ENCODE measurements at regions not wholly inside any gene's neighbourhood (a gene's known extent, or its start where the extent isn't known, plus 50 kb on each side); places are given as distances from the start of the nearest gene placed in this dataset.

DNA sequence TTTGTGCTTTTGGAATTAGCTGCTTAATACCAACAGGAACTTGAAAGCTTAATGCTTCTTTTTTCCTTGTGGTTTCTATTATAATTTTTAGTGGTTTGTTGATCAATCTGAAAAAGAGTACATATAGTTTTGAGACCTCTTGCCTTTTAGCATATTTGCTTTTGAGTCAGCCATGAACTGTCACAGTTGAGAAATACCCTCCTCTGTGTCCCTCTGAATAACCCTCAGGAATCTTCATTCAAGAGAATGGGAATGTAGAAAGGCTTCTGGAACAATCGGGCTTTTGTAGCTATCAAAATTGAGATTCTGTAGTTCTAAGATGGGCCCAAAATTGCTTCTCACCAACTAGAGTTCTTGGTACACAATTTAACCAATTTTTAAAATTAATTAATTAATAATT lies 451.1 kb upstream of the TRIB2 start:
- DNase-seq (ENCODE audit: low read depth in 4 of 4, low spot score in 3 of 4) = no peak

DNA sequence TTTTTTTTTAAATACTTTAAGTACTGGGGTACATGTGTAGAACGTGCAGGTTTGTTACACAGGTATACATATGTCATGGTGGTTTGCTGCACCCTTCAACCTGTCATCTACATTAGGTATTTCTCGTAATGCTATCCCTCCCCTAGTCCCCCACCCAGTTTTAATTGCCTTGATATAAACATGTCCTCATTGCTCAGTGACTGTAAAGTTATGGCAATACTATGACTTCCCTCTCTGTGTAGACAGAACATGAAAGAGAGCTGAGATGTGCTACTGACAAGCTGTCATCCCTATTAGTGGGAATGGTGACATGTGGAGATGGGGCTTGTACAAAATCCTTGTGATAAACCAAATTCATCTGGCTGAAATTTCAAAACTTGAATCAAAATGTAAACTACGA lies 449.7 kb upstream of the TRIB2 start:
- DNase-seq (ENCODE audit: low read depth in 4 of 4, low spot score in 3 of 4) = no peak

DNA sequence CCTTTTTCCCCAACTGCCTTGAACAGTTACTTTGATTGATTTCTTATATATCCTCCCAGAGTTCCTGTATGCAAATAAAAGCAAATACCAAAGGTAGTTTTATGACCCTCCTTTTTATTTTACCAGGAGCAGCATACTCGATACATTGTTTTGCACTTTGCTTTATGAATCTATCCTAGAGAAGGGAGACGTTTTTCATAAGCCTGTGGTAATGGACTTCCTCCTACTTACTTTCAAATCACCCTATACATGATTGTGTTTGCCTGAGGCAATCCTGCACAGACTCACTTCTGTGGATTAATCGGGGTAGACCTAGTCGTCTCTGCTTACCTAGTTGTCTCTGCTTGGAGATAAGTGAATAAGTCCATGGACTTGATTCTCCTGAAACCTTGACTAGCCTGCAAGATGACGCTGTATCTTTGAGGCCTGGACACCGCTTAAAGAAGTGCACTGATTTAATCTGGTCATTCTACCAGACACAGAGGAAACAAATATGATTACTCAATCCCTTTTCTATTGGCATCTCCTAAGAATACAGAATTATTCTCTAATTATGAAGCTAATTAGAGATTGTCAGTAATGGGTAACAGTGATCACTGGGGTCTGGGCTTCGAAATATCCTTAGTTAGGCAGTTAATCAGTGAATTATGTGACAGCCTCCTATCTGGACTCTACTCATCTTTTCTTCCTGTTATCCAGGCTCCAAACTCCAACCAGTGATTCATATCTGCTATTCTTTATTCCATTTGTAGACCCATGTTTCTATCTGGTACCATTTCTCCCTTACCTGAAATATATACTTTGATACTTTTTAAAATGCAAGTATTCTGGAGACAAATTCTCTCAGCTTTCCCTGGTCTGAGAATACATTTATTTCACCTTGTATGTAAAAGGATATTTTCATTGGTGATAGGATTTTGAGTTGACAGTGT lies 447.4 kb upstream of the TRIB2 start:
- no peak for DNase-seq (ENCODE audit: low read depth in 4 of 4, low spot score in 3 of 4)

DNA sequence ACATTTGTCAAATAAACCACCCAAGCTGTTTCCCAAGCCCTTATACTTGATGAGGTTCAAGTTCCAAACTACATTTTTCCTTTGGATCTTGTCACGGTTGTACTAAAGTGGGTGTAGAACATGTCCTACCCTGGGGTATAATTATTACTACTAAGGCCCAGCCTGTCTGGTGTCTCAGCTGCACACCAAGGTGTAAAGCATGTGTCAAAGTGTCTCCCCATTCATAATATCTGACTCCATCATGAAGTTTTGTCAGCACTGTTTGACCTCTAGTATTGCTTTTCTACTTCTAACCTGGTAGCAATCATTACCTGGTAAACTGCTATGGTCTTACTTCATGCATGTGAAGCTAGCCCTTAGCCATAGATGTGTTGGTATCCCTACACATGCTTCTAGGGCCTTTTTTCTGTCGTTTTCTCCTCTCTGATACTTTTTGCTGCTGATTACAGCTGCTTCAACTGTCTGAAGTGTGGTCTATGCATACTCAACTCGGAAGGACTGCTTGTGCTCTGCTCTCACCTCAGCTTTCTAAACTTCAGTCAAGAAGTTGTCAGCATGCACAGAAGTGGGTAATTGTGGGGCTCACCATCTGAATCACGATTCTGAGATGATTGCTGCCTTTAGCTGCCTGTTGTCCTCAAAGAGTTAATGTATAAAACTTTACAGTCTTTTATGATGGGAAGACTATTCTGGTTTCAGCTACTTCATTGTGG lies 445.7 kb upstream of the TRIB2 start:
- DNase-seq (ENCODE audit: low read depth in 4 of 4, low spot score in 3 of 4) = no peak

DNA sequence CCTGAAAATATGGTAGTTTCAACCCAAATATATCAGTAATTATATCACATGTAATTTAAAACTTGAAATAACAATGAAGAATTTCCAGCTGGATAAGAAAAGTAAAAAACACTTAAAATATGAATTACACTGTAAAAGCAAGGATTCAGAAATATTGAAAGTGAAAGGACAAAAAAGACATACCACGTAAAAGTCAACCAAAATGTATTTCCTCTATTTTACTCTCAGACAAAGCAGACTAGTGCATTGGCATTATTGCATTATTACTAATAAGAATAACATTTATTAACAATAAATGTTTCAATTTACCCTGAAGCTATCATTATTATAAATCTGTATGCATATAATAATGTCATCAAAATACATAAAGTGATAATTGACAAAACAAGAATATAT lies 445.1 kb upstream of the TRIB2 start:
- no peak for DNase-seq (ENCODE audit: low read depth in 4 of 4, low spot score in 3 of 4)

DNA sequence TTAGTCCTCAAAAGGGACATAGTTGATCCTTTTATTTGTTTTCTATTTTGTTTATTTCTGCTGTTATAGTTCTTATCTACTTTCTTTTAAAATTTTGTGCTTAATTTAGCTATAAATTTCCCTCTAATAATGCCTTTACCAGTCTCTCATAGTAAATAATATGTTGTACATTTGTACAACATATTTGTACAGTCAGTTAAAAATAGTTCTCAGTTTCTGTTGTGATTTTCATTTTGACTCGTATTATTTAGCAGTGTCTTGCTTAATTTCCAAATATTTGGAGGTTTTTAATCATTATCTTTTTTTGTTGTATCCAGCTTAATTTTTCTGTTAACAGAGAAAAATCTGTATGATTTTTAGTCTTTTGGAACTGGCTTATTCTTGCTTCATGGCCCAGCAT lies 443.6 kb upstream of the TRIB2 start:
- DNase-seq (ENCODE audit: low read depth in 4 of 4, low spot score in 3 of 4) = no peak

DNA sequence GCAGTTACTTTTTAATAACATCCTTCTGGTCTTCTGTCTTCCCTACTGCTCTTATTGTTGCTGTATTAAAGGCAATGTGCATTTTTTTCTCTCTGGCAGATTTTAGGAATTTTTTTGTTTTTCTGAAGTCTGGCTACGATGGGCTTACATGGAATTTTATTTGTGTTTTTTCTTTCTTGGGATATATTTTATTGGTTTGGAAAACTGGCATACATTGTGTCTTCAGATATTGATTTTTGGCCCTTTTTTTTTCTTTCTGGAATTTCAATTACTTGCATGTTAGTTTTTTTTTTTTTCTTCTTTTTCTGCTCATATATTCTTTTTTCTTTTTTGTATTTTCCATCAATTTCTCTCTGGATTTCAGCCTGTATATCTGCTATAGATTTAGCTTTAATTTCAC lies 442.1 kb upstream of the TRIB2 start:
- no peak for DNase-seq (ENCODE audit: low read depth in 4 of 4, low spot score in 3 of 4)

DNA sequence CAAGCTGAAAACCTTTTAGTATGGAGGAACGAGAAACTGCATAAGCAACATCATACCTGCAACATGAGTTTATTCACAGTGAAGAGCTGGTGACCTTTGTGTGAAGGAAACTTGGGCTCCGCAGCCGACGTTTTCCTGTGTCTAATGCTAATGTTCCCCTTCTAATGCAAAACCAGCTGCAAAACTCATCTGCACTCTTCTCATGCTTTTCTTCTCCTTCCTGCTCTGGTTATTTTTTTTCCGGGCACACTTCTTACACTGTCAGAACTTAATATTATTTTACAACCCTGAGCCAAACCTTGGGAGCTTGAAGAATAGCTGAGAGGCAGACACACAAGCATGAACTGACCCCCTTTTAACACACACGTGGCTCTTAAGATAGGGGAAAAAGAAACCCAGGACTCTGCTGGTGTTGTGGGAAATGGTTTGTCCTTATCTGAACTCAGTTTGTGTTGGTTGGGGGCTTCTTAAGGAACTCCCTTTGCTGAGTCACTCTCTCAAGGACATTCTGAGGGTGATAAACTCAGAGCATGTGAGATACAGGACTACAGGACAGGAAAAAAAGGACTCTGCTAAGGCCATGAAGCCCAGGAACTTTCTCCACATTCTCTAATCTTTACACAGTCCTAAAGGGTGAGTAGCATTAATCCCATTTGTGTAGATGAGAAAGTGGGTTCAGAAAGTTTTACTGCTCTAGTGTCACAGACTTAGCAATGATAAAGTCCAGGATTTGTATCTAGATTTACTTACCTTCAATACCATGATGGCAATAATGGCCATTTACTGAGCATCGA lies 439.3 kb upstream of the TRIB2 start:
- DNase-seq (ENCODE audit: low read depth in 4 of 4, low spot score in 3 of 4) = no peak

DNA sequence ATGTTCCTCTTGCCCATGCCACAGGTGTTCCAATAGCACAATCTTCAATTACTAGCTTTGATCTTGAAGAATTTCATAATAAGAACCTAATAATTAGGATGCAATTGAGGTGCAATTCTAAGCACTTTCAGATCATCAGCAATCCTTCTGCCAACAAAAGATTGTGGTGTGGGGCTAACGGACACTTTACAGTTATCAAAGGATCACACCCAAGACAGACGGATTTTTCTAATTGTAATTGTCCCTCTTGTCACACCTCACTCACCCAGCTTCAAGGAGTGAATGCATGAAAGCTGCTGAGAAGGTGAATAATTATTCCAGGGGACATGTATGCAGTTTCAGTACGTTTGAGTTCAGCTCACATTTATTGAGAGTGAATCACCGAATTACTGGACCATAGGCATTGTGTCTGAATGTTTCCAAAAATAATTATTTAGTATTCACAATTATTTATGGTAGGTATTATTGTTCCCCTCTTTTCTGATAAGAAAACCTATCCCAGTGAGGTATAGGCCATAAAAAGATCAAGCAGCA lies 438.5 kb upstream of the TRIB2 start:
- DNase-seq (ENCODE audit: low read depth in 4 of 4, low spot score in 3 of 4) = no peak

DNA sequence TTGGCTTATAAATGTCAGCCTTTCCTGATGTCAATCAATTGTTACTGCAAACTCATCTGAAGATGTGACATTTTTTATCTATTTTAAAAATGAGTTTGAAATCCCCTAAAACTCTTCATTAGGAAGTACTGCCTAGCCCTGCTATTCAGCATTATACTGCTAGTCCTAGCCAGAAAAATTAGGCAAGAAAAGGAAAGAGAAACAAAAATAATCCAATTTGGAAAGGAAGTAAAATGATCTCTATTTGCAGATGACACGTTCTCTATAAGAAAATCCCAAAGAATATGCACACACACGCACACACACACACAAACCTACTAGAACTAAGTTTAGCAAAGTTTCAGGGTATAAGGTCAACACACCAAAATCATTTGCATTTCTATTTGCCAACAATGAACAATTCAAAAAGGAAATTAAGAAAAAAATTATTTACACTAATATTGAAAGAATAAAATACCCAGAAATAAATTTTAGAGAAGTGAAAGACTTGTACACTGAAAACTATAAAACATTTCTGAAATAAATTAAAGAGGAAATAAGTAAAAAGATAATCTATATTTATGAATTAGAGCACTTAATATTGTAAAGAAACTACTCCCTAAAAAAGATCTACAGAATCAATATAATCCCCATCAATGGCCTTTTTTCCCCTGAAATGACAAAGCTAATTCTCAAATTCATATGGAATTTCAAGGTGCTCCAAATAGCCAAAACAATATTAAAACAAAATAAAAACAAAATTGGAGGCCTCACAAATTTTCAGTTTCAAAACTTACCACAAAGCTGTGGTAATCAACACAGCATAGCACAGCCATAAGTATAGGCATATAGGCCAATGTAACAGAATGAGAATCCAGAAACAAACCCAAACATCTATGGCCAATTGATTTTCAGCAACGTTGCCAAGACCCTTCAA lies 433.7 kb upstream of the TRIB2 start:
- DNase-seq (ENCODE audit: low read depth in 4 of 4, low spot score in 3 of 4) = no peak

DNA sequence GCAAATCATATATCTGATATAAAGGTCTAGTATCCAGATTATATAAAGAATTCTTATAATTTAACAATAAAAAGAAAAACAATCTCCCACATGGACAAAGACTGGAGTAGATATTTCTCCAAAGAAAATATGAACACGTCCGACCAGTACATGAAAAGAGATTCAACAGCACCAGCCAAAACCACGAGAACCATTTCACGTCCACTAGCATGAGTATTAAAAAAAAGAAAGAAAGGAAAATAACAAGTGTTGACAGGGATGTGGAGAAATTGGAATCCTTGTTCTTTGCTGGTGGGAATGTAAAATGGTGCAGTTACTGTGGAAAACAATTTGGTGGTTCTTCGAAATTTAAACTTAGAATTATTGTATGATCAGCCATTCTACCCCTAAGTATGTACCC lies 432.7 kb upstream of the TRIB2 start:
- no peak for DNase-seq (ENCODE audit: low read depth in 4 of 4, low spot score in 3 of 4)

DNA sequence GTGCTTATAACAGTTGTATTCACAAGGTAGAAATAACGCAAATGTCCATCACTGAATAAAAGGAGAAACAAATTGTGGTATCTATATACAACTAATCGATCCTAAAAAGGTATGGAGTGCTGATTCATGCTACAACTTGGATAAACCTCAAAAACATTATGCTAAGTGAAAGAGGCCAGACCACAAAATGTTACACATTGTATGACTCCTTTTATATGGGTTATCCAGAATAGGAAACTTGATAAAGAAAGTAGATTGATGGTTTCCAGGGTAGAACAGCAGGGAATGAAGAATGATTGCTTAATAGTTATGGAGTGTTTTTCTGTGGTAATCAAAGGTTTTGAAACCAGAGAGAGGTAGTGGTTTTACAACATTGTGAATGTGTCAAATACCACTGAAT lies 432.2 kb upstream of the TRIB2 start:
- DNase-seq (ENCODE audit: low read depth in 4 of 4, low spot score in 3 of 4) = no peak

DNA sequence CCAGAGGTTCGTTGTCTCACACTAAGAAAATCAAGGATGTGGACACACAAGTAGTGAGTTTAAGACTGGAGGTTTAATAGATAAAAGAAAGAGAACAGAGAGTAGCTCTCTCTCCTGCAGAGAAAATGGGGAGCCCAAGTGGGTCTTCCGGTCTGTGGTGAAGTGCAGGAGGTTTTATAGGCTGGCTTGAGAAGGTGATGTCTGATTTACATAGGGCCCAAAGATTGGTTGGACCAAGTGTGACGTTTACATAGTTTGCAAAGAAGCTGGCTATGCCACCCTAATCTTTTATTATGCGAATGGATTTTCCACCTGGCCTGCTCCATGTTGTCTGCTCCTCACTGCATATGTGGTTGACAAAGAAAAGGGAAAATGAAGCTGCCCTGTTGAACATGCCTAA lies 430.4 kb upstream of the TRIB2 start:
- no peak for DNase-seq (ENCODE audit: low read depth in 4 of 4, low spot score in 3 of 4)

DNA sequence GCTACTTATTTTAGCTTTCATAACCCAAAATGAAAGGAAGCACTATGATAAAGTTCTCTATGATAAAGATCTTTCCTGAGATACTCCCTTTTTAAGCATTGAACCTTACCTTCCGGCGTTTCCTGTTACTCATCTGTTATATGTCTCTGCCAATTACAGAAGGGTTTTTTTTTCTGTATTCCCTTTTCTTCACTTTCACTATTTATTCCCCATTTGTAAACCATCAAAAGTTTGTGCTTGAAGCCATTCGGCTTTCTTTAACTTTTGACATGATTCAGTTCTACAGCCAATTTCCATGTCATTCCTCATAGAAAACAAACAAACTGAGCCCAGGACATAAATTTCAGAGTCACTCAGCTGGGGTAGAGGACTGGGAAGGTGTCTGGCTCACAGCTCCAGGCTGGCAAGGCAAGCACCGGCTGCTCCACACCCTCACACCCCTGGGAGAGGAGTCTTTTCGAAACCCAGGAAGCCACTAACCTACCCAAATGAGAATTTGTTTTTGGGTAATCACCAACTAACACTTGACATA lies 429.4 kb upstream of the TRIB2 start:
- no peak for DNase-seq (ENCODE audit: low read depth in 4 of 4, low spot score in 3 of 4)

DNA sequence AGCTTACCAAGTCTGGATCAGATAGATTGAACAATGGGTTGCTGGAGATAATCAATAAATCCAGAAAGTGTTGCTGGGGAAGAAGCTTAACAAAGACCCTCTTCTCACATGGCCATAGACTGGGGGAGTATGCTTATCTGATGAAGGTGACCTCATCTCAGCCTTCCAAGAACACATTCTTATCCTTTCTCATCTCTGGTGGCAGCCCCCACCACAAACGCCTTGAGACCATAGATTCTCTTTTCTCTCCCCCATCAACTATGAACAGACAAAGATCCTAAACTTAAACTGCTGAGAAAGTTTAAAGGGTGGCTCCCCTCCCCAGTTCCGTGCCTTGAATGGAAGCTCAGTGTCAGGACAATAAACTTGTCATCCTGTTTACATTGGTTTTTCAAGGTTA lies 428.7 kb upstream of the TRIB2 start:
- no peak for DNase-seq (ENCODE audit: low read depth in 4 of 4, low spot score in 3 of 4)

DNA sequence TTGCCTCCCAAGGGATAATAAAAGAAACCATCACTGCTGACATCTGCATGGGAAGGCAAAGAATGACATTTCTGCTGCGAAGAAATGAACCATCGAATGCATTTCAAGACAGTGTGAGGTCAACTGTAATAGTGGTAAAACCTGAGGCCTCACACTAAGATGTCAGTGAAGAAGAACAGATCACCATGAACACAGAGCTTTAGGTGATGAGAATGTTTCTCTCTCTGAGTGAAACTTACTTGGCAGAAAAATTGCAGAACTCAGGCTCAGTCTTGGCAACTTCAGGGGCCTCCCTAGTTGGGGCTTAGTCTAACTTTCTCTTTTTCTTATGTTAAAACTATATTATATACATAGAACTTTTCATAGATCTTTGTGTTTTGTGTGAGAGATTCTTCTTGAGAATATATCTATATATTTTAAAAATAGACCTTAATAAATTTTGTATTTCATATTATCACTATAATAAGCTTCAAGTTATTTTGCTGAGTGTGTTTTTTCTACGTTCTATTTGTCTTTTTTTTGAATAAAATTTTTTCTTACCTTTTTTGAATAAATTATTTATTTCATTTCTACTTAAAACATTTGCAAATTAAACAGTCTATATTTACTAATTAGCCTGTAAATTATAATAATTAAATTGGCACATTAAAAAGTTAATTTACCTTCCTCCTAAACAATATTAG lies 427.5 kb upstream of the TRIB2 start:
- no peak for DNase-seq (ENCODE audit: low read depth in 4 of 4, low spot score in 3 of 4)

DNA sequence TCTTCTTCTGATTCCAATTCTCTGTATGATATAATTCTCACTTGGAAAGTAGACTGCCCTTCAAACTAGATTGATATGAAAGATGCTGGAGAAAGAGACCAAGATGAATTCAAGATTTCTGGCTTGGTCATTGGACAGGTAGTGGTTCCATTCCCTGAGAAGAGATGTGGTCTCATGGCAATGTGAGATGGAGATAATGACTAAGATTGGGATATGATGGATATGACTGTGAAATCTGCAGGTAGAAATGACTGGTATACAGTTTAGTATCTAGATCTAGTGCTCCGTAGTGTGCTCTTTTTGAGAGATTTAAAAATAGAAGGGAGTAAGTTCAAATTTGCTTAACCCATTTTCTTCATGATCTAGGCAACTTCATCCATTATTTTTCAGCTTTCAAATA lies 425.4 kb upstream of the TRIB2 start:
- DNase-seq (ENCODE audit: low read depth in 4 of 4, low spot score in 3 of 4) = no peak

DNA sequence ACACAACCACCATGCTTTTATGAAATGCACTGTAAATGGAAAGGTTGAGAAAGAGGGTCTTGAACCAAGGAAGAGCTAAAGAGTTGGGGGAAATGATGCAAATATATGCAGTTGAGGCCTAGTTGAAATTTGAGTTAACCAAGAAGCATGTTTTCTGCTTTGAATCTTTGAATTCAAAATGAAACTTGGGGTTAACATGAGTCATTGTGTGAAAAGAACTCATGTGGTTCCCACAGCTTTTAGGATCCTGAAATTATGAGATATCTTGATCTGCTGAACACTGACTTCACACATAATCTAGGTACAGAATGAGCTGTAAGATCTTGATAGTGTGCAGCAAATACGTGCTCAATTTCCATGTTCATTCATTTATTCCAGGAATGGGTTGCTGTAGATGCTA lies 422.9 kb upstream of the TRIB2 start:
- no peak for DNase-seq (ENCODE audit: low read depth in 4 of 4, low spot score in 3 of 4)

DNA sequence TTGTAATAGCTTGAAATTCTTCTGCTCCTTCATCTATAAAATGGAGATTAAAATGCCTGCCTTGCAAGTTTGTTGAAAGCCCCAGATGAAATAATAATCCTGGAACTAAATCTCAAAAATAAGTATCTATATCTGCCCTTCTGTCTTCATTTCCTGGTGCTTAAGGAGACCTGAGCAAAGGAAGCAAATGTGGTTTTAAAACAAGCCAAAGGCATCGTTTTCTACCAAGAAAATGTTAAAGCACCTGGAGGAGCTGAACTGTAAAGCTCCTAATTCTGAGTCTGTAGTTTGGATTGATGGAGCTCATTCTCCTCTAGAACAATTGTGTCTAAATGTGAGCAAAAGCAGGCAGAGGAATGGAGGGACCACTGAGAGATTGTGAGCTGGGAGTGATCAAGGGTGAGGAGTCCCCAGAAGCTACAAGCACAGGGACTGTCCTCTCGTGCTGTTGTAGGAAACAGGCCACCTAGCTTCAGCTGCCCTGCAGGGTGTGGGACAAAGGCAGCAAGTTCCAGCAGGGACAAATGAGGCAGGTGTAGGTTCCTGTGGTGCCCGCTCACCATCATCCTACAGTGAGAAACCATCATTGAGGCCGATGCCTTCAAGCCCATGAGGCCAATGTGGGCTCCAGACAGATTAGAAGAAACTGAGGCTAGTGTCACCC lies 420.7 kb upstream of the TRIB2 start:
- DNase-seq (ENCODE audit: low read depth in 4 of 4, low spot score in 3 of 4) = no peak

Measured in left renal pelvis (tissue), 4 donors.